HCT116 (cell line): ENCODE measurements at regions not wholly inside any gene's neighbourhood (a gene's known extent, or its start where the extent isn't known, plus 50 kb on each side); places are given as distances from the start of the nearest gene placed in this dataset.

Source experiments
- ATAC-seq: fragments of 200-7000 bp; cut with Tn5 transposase; 2 replicates; pipeline ENCODE4 v1.9.1; 2020; ENCODE audit warnings: mild to moderate bottlenecking, moderate library complexity
- BruUV-seq: library from RNA; stranded (reverse); fragments of 400-500 nt; replicated peaks from 2 replicates; lab custom pipeline; 2021; lab: Mats Ljungman, UMichigan
- CTCF ChIA-PET: fragments of 300-600 bp; sonication (Branson Sonifier 250); formaldehyde crosslinking; loops from one replicate; lab custom pipeline; 2021; ENCODE audit warnings: antibody characterized with exemption; lab: Charles Lee
- POLR2A ChIA-PET: fragments of 300-600, 350-600 bp; sonication (Branson Sonifier 250); formaldehyde crosslinking; loops from one replicate; lab custom pipeline; 2021; ENCODE audit warnings: antibody characterized with exemption; lab: Charles Lee
- RAD21 ChIA-PET, 2 experiments: fragments of 300-600 bp; sonication (Branson Sonifier 250); formaldehyde crosslinking; loops; one replicate each; lab custom pipeline; 2023; ENCODE audit warnings: low total read pairs in 2 of 2; ENCODE audit not compliant: uncharacterized antibody in 2 of 2, unreplicated experiment in 2 of 2, low non-redundant PET in 1 of 2; lab: Charles Lee
- DNase-seq: peaks from one replicate; pipeline ENCODE4 v3.0.0-alpha.2; 2010; ENCODE audit warnings: low read depth, low spot score
- H2AFZ ChIP-seq: fragments of 200-600 bp; shearing (Covaris generic), sonication (generic); 2 replicates; pipeline ENCODE4 v1.6.1; 2017; ENCODE audit warnings: low read depth, mixed run types, mixed read lengths, antibody characterized with exemption, low read length; ENCODE audit not compliant: poor library complexity, severe bottlenecking
- H3K27ac ChIP-seq: 2 replicates; pipeline ENCODE4 v1.5.1; 2012; ENCODE audit warnings: low read depth, low read length
- H3K27me3 ChIP-seq: fragments of 200-600 bp; sonication (generic); 2 replicates; pipeline ENCODE4 v1.6.1; 2016; ENCODE audit warnings: mixed run types, low read length, mixed read lengths; ENCODE audit not compliant: insufficient read depth
- H3K36me3 ChIP-seq, 2 experiments: fragments of 200-500 bp in 1 of 2; fragments of 200-600 bp in 1 of 2; sonication (Bioruptor generic) in 1 of 2; sonication (generic) in 1 of 2; 2 replicates each; pipeline versions ENCODE4 v1.5.1 to v1.6.1; 2014 to 2016; ENCODE audit warnings: low read length in 2 of 2, inconsistent platforms in 1 of 2, mixed read lengths in 1 of 2, mixed run types in 1 of 2; ENCODE audit not compliant: insufficient read depth in 2 of 2, control insufficient read depth in 1 of 2
- H3K4me1 ChIP-seq, 2 experiments: fragments of 200-600 bp in 1 of 2; sonication (generic) in 1 of 2; 2 replicates each; pipeline versions ENCODE4 v1.5.1 to v1.6.1; 2012 to 2017; ENCODE audit warnings: low read length in 2 of 2, inconsistent platforms in 1 of 2, mild to moderate bottlenecking in 1 of 2, mixed read lengths in 1 of 2, mixed run types in 1 of 2, moderate library complexity in 1 of 2; ENCODE audit not compliant: insufficient read depth in 2 of 2, control insufficient read depth in 1 of 2
- H3K4me2 ChIP-seq: fragments of 200-600 bp; sonication (generic); 2 replicates; pipeline ENCODE4 v1.6.1; 2017; ENCODE audit warnings: mixed run types, low read length, mixed read lengths
- H3K4me3 ChIP-seq, 2 experiments: fragments of 200-600 bp in 1 of 2; sonication (generic) in 1 of 2; replicated peaks in 1 of 2; 2 replicates each; pipeline ENCODE4 v1.5.1; 2011 to 2016; ENCODE audit warnings: low read length in 2 of 2, control low read depth in 1 of 2, low read depth in 1 of 2, mild to moderate bottlenecking in 1 of 2, mixed read lengths in 1 of 2, mixed run types in 1 of 2
- H3K79me2 ChIP-seq: fragments of 200-600 bp; sonication (generic); 2 replicates; pipeline ENCODE4 v1.6.1; 2017; ENCODE audit warnings: mild to moderate bottlenecking, mixed run types, low read length, moderate library complexity, mixed read lengths; ENCODE audit not compliant: insufficient read depth
- H3K9ac ChIP-seq: fragments of 200-600 bp; sonication (generic); 2 replicates; pipeline ENCODE4 v1.6.1; 2016; ENCODE audit warnings: low read length, mixed read lengths
- H3K9me2 ChIP-seq: fragments of 200-600 bp; sonication (generic), shearing (Covaris generic); 2 replicates; pipeline ENCODE4 v1.6.1; 2017; ENCODE audit warnings: mixed run types, mild to moderate bottlenecking, moderate library complexity; ENCODE audit not compliant: insufficient read depth
- H3K9me3 ChIP-seq, 2 experiments: fragments of 200-500 bp in 1 of 2; fragments of 200-600 bp in 1 of 2; sonication (Bioruptor generic) in 1 of 2; sonication (generic) in 1 of 2; 2 replicates each; pipeline ENCODE4 v1.6.1; 2014 to 2017; ENCODE audit warnings: low read length in 2 of 2, mixed read lengths in 2 of 2, inconsistent platforms in 1 of 2, low read depth in 1 of 2, mild to moderate bottlenecking in 1 of 2, mixed run types in 1 of 2, moderate library complexity in 1 of 2; ENCODE audit not compliant: control insufficient read depth in 1 of 2, insufficient read depth in 1 of 2
- H4K20me1 ChIP-seq: fragments of 200-600 bp; sonication (generic), shearing (Covaris generic); 2 replicates; pipeline ENCODE4 v1.6.1; 2017; ENCODE audit warnings: mixed run types, mild to moderate bottlenecking, moderate library complexity; ENCODE audit not compliant: insufficient read depth
- POLR2AphosphoS5 ChIP-seq: IDR thresholded peaks from 2 replicates; pipeline ENCODE4 v1.6.1; 2011; ENCODE audit warnings: mild to moderate bottlenecking, low read depth, low read length, moderate library complexity
- ZBTB33 ChIP-seq: IDR thresholded peaks from 2 replicates; pipeline ENCODE4 v1.6.1; 2011; ENCODE audit warnings: mild to moderate bottlenecking, low read length, moderate library complexity; ENCODE audit not compliant: insufficient replicate concordance; ENCODE audit errors: extremely low read depth
- intact Hi-C: fragments of 100-400 bp; cut with micrococcal nuclease; formaldehyde crosslinking; loops from 2 replicates; pipeline ENCODE4 v1.10.0; 2022

- POLR2A ChIA-PET = no interaction called here
- Histone ChIP-seq H4K20me1 (no peaks in the 10 kb centered on the region), H3K36me3 (no peaks in the 10 kb centered on the region), H3K9ac (no peak overlapping the region), H3K4me3 (no peak overlapping the region), H3K9me2 (no peaks in the 10 kb centered on the region), H3K27ac (no peak overlapping the region), H3K4me1 (no peaks in the 10 kb centered on the region), H3K79me2 (no peaks in the 10 kb centered on the region), H2AFZ (no peak overlapping the region), H3K27me3 (peaks cover 28% of the 10 kb centered on the region), H3K4me2 (no peak overlapping the region), H3K9me3 (no peaks in the 10 kb centered on the region)
- CTCF ChIA-PET = no interaction called here
- RAD21 ChIA-PET = no interaction called here
- intact Hi-C loops = no loop called here
- DNase-seq (no peak), ATAC-seq (no peak)
- TF ChIP-seq POLR2AphosphoS5 = no peak
- BruUV-seq = no TSS peak
These were observed 108.3 kb upstream of the TAPT1 start for GRCh38 chr4:16334601-16335000.

GRCh38 chr4:16329797-16330134, 103.5 kb upstream of the TAPT1 start:
- Histone ChIP-seq H3K9me3 (no peaks in the 10 kb centered on the region), H3K4me3 (no peak overlapping the region), H4K20me1 (no peaks in the 10 kb centered on the region), H3K9ac (no peak overlapping the region), H2AFZ (no peak overlapping the region), H3K79me2 (no peaks in the 10 kb centered on the region), H3K4me1 (no peaks in the 10 kb centered on the region), H3K9me2 (no peaks in the 10 kb centered on the region), H3K36me3 (no peaks in the 10 kb centered on the region), H3K4me2 (no peak overlapping the region), H3K27me3 (peaks cover 25% of the 10 kb centered on the region), H3K27ac (no peak overlapping the region)
- BruUV-seq = no TSS peak
- POLR2A ChIA-PET = no interaction called here
- TF ChIP-seq ZBTB33 = no peak
- ATAC-seq (no peak), DNase-seq (no peak)
- intact Hi-C loops = no loop called here
- RAD21 ChIA-PET = no interaction called here
- CTCF ChIA-PET = no interaction called here
